GM18520 (cell line): ENCODE measurements at regions not wholly inside any gene's neighbourhood (a gene's known extent, or its start where the extent isn't known, plus 50 kb on each side); places are given as distances from the start of the nearest gene placed in this dataset.
"Not testable (repeated sequence)": the region's sequence is repeated elsewhere in the genome, so short reads cannot be mapped to it uniquely, and the experiment has no call there.

Experiments used
- ATAC-seq: cut with Tn5 transposase; IDR thresholded peaks from one replicate; pipeline ENCODE4 v1.9.1; 2021; ENCODE audit not compliant: unreplicated experiment

DNA sequence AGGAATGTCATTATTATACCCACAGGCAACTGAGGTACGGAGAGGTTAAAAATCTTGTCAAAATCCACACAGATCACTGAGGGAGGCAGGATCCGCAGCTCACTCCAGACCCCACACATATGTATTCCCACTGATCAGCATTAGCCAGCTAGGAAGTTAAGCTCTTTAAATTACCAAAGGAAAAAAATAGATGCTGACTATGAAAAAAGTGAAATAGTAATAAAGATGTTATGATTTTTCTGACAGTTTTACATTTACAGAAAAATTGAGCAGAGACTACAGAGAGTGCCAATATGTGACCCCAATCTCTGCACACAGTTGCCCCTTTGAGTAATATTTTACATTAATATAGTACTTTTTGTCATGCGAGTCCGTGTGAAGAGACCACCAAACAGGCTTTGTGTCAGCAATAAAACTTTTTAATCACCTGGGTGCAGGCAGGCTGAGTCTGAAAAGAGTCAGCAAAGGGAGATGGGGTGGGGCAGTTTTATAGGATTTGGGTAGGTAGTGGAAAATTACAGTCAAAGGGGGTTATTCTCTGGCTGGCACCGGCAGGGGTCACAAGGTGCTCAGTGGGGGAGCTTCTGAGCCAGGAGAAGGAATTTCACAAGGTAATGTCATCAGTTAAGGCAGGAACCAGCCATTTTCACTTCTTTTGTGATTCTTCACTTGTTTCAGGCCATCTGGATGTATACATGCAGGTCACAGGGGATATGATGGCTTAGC is 61.9 kb upstream of the NAA35 start:
- ATAC-seq, result not testable (repeated sequence)

DNA sequence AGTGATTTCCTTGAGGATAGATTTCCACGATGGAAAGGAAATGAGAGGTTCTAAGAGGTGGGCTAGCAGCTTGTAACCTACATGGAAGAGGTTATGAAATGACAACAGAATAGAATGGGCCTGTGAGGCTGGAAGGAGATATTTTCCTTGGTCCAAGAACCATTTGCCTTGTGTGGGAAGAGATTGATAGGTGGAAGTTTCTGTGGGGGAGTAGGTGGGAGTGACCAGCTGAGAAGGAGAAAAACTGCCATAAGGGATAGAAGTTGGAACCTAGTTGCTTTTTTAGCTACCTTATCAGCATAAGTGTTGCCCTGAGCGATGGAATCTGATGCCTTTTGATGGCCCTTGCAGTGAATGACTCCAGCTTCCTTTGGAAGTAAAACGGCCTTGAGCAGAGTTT is 60.4 kb upstream of the NAA35 start:
- ATAC-seq, result not testable (repeated sequence)

DNA sequence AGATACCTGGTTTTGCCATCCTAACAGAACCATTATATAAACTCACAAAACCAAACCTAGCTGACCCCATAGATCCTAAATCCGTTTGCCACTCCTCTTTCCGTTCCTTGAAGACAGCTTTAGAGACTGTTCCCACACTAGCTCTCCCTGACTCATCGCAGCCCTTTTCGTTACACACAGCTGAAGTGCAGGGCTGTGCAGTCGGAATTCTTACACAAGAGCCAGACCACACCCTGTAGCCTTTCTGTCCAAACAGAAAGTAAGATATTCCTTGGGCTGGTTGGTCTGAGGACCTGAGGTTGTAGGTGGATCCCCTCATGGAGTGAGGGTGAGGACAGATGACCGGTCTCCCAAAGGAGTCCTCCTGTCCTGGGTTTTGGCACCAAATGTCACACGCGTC is 56.7 kb upstream of the NAA35 start:
- ATAC-seq, result no peak

GRCh38 chr9:85890962-85891361 is 50.0 kb upstream of the NAA35 start:
- ATAC-seq, result no peak
